GM23338 (cell line): ENCODE measurements at regions not wholly inside any gene's neighbourhood (a gene's known extent, or its start where the extent isn't known, plus 50 kb on each side); places are given as distances from the start of the nearest gene placed in this dataset.

Experiments used
- ATAC-seq: fragments of 200-7000 bp; cut with Tn5 transposase; 3 replicates; pipeline ENCODE4 v1.9.1; 2020
- DNase-seq: peaks from one replicate; pipeline ENCODE4 v3.0.0-alpha.2; 2015; ENCODE audit warnings: low spot score
- H2AFZ ChIP-seq: fragments of 200-600 bp; sonication (generic); 2 replicates; pipeline ENCODE4 v1.8.0; 2016; ENCODE audit warnings: antibody characterized with exemption, mild to moderate bottlenecking, moderate library complexity
- H3F3A ChIP-seq: fragments of 200-600 bp; sonication (generic); replicated peaks from 2 replicates; pipeline ENCODE4 v1.8.0; 2017; ENCODE audit warnings: antibody characterized with exemption, mixed run types, low read depth
- H3K27ac ChIP-seq: fragments of 200-600 bp; sonication (generic); 2 replicates; pipeline ENCODE4 v1.6.1; 2016; ENCODE audit warnings: low read depth
- H3K27me3 ChIP-seq: fragments of 200-600 bp; sonication (generic); 2 replicates; pipeline ENCODE4 v1.8.0; 2016; ENCODE audit warnings: mild to moderate bottlenecking, mixed run types, moderate library complexity; ENCODE audit not compliant: insufficient read depth
- H3K36me3 ChIP-seq: fragments of 200-600 bp; sonication (generic); 2 replicates; pipeline ENCODE4 v1.8.0; 2016; ENCODE audit warnings: mild to moderate bottlenecking; ENCODE audit not compliant: insufficient read depth
- H3K4me1 ChIP-seq: fragments of 200-600 bp; sonication (generic); 2 replicates; pipeline ENCODE4 v1.8.0; 2016; ENCODE audit warnings: mild to moderate bottlenecking, moderate library complexity; ENCODE audit not compliant: insufficient read depth
- H3K4me2 ChIP-seq: fragments of 200-600 bp; sonication (generic); 2 replicates; pipeline ENCODE4 v1.7.1; 2017; ENCODE audit warnings: mixed run types
- H3K4me3 ChIP-seq: fragments of 200-600 bp; sonication (generic); 2 replicates; pipeline ENCODE4 v1.6.1; 2016; ENCODE audit warnings: mixed run types
- H3K79me2 ChIP-seq: fragments of 200-600 bp; sonication (generic); replicated peaks from 2 replicates; pipeline ENCODE4 v1.8.0; 2017; ENCODE audit warnings: mild to moderate bottlenecking; ENCODE audit not compliant: insufficient read depth
- H3K9me2 ChIP-seq: fragments of 200-600 bp; sonication (generic); 2 replicates; pipeline ENCODE4 v1.8.0; 2017; ENCODE audit not compliant: insufficient read depth
- H4K20me1 ChIP-seq: fragments of 200-600 bp; sonication (generic); replicated peaks from 2 replicates; pipeline ENCODE4 v1.8.0; 2017; ENCODE audit warnings: mild to moderate bottlenecking; ENCODE audit not compliant: insufficient read depth
- H3K27ac Mint-ChIP-seq: 2 replicates; pipeline ENCODE4 v1.8.0; 2020; ENCODE audit warnings: inconsistent platforms, mild to moderate bottlenecking, moderate library complexity, mixed read lengths
- H3K27me3 Mint-ChIP-seq: 3 replicates; pipeline ENCODE4 v1.8.0; 2022; ENCODE audit warnings: low read depth, mild to moderate bottlenecking, moderate library complexity, mixed read lengths, inconsistent platforms; ENCODE audit not compliant: insufficient read depth, poor library complexity
- H3K36me3 Mint-ChIP-seq: 3 replicates; pipeline ENCODE4 v1.8.0; 2021; ENCODE audit warnings: low read depth, mild to moderate bottlenecking, inconsistent platforms, moderate library complexity, mixed read lengths
- H3K4me1 Mint-ChIP-seq: 3 replicates; pipeline ENCODE4 v1.8.0; 2020; ENCODE audit warnings: mild to moderate bottlenecking, inconsistent platforms, mixed read lengths
- H3K4me3 Mint-ChIP-seq: 3 replicates; pipeline ENCODE4 v1.8.0; 2021; ENCODE audit warnings: moderate library complexity, mild to moderate bottlenecking, inconsistent platforms, mixed read lengths
- H3K9me3 Mint-ChIP-seq: 3 replicates; pipeline ENCODE4 v1.8.0; 2020; ENCODE audit warnings: moderate library complexity, mild to moderate bottlenecking, inconsistent platforms, mixed read lengths
- CREB1 ChIP-seq: fragments of 250-450 bp; sonication (Bioruptor Pico); IDR thresholded peaks from 2 replicates; pipeline ENCODE4 v1.5.0; 2020; ENCODE audit warnings: low read depth, mild to moderate bottlenecking, moderate library complexity
- ETS1 ChIP-seq: IDR thresholded peaks from 2 replicates; pipeline ENCODE4 v1.6.1; 2016; ENCODE audit warnings: antibody characterized with exemption
- EZH2 ChIP-seq: fragments of 200-600 bp; sonication (generic); IDR thresholded peaks from one replicate; pipeline ENCODE4 v1.8.0; 2017; ENCODE audit warnings: antibody characterized with exemption, mild to moderate bottlenecking, low read depth; ENCODE audit not compliant: unreplicated experiment
- JUNB ChIP-seq: IDR thresholded peaks from one replicate; pipeline ENCODE4 v1.6.1; 2016; ENCODE audit warnings: antibody characterized with exemption; ENCODE audit not compliant: unreplicated experiment
- NANOG ChIP-seq: IDR thresholded peaks from 2 replicates; pipeline ENCODE4 v1.6.1; 2016; ENCODE audit warnings: antibody characterized with exemption, borderline replicate concordance
- ZNF331 ChIP-seq: fragments of 250-450 bp; sonication (Bioruptor Pico); IDR thresholded peaks from 2 replicates; pipeline ENCODE4 v1.5.0; 2020; ENCODE audit warnings: low read depth, mild to moderate bottlenecking, moderate library complexity
- TF ChIP-seq, protein P1 (sequence below), 2 experiments: fragments of 200-600 bp in 1 of 2; sonication (generic) in 1 of 2; conservative IDR thresholded peaks; 2 replicates each; pipeline versions ENCODE4 v1.5.1 to v1.6.1; 2016 to 2017; ENCODE audit warnings: antibody characterized with exemption in 2 of 2, low read depth in 2 of 2, mild to moderate bottlenecking in 2 of 2, moderate library complexity in 1 of 2

DNA sequence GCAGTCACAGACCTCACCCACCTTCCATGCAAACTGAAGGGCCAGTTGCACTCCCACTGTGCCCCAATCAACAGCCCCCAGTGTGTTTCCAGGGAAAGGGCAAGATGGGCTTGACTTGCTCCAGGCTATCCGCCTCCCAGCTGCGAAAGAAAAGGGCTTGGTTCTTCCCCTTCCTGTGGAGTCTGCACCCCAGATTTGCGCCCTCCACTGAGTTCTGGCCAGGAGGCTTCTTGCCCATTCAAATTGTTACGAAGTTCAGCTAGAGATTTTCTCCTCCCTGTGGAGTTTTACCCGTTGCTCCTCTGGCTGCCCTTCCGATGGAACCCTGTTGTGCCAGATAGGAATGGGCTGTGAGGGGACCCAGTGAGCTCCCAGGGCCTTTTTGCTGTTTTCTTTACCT, 1096.9 kb upstream of the ALCAM start:
- no peak overlapping the region for H3K27ac ChIP-seq
- H3K4me1 ChIP-seq, result no peaks in the 10 kb centered on the region
- no peak for TF ChIP-seq ZNF331 (CRISPR knock-in tag)
- no peak overlapping the region for H3K4me3 ChIP-seq
- H3K36me3 Mint-ChIP-seq, result peaks cover 9% of the 10 kb centered on the region
- H2AFZ ChIP-seq, result peak overlapping the region; percentile 90; the same call in 1 of the 2 replicates
- no peaks in the 10 kb centered on the region for H3K27me3 Mint-ChIP-seq
- DNase-seq (no peak), ATAC-seq (no peak)
- H3K9me2 ChIP-seq, result no peaks in the 10 kb centered on the region
- H3K27ac Mint-ChIP-seq, result no peak overlapping the region
- no peak overlapping the region for H3K4me3 Mint-ChIP-seq
- no peaks in the 10 kb centered on the region for H4K20me1 ChIP-seq
- 0 out of 2 replicates have a peak, but pooled peaks cover 4% of the 10 kb centered on the region for H3K36me3 ChIP-seq
- H3K4me1 Mint-ChIP-seq, result no peaks in the 10 kb centered on the region
- peaks cover 10% of the 10 kb centered on the region for H3K9me3 Mint-ChIP-seq
- H3K27me3 ChIP-seq, result no peaks in the 10 kb centered on the region
- H3K4me2 ChIP-seq, result no peak overlapping the region
- no peaks in the 10 kb centered on the region for H3F3A ChIP-seq
- no peaks in the 10 kb centered on the region for H3K79me2 ChIP-seq

DNA sequence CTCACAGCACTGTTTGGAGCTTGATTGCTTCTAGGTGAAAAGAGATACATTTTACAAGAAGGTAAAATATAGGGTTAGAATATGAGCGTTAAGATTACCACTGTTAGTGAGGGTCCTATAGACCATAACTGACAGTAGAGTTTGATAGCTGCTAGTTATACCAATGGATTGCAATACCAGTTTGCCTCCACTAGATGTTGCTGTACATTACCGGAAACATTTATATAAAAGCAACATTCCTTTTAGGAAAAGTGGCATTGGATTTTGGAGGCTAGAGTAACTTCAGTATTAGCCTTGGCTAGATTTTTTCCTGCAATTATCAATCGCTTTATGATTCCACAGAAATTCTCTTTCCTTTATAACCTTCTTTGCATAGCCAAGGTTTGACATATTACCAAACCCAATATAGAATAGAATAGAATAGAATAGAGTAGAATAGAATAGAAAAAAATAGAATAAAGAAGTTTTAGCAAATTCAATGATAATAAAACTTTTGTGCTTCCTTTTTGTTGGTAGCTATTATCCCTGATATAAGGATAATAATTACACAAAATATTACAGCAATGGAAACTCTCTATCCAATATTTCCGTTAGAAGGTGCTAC, 1093.6 kb upstream of the ALCAM start:
- Histone ChIP-seq H4K20me1 (no peaks in the 10 kb centered on the region), H3K4me2 (no peak overlapping the region), H3K4me3 (no peak overlapping the region), H3F3A (no peaks in the 10 kb centered on the region), H2AFZ (no peak overlapping the region), H3K79me2 (no peaks in the 10 kb centered on the region), H3K36me3 (peaks cover 14% of the 10 kb centered on the region), H3K27me3 (no peaks in the 10 kb centered on the region), H3K27ac (no peak overlapping the region), H3K9me2 (no peaks in the 10 kb centered on the region), H3K4me1 (no peaks in the 10 kb centered on the region)
- Mint-ChIP-seq H3K4me3 (no peak overlapping the region), H3K27ac (no peak overlapping the region), H3K4me1 (no peaks in the 10 kb centered on the region), H3K9me3 (peaks cover 38% of the 10 kb centered on the region), H3K36me3 (peaks cover 35% of the 10 kb centered on the region), H3K27me3 (no peaks in the 10 kb centered on the region)
- no peak for ATAC-seq
- DNase-seq, result peak; percentile 74
- TF ChIP-seq CREB1 (CRISPR knock-in tag), result no peak
- TF ChIP-seq, protein P1, sequence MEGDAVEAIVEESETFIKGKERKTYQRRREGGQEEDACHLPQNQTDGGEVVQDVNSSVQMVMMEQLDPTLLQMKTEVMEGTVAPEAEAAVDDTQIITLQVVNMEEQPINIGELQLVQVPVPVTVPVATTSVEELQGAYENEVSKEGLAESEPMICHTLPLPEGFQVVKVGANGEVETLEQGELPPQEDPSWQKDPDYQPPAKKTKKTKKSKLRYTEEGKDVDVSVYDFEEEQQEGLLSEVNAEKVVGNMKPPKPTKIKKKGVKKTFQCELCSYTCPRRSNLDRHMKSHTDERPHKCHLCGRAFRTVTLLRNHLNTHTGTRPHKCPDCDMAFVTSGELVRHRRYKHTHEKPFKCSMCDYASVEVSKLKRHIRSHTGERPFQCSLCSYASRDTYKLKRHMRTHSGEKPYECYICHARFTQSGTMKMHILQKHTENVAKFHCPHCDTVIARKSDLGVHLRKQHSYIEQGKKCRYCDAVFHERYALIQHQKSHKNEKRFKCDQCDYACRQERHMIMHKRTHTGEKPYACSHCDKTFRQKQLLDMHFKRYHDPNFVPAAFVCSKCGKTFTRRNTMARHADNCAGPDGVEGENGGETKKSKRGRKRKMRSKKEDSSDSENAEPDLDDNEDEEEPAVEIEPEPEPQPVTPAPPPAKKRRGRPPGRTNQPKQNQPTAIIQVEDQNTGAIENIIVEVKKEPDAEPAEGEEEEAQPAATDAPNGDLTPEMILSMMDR (conservative IDR thresholded peaks at IDR 0.05; ENCODE audit: low read depth in 2 of 2), result peak; percentile 74 to 84

DNA sequence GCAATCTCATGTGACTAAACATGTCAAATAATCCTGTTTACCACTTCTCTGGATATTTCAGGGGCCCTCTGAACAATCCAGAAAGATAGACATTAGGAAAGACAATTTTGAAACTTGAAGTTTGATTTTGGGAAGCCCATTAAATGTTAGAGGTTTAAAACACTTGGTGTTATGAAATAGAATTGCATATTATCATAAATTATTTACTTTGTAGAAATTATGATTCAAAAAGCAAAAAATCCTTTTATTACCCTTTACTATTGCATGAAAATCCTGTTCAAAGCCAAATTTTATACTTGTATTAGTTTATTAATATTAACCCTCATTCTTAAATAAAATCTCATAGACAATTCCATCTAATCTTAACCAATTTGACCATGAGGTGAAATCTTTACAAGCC, 1091.5 kb upstream of the ALCAM start:
- no peaks in the 10 kb centered on the region for H3K27me3 Mint-ChIP-seq
- H3F3A ChIP-seq, result no peaks in the 10 kb centered on the region
- H3K79me2 ChIP-seq, result no peaks in the 10 kb centered on the region
- H3K4me1 Mint-ChIP-seq, result no peaks in the 10 kb centered on the region
- no peak for ATAC-seq
- H3K36me3 Mint-ChIP-seq, result peaks cover 48% of the 10 kb centered on the region
- peaks cover 53% of the 10 kb centered on the region for H3K9me3 Mint-ChIP-seq
- no peak overlapping the region for H3K4me3 ChIP-seq
- H3K9me2 ChIP-seq, result no peaks in the 10 kb centered on the region
- H3K4me2 ChIP-seq, result no peak overlapping the region
- H3K36me3 ChIP-seq, result peaks cover 14% of the 10 kb centered on the region
- no peaks in the 10 kb centered on the region for H3K4me1 ChIP-seq
- no peak overlapping the region for H2AFZ ChIP-seq
- H4K20me1 ChIP-seq, result no peaks in the 10 kb centered on the region
- no peak overlapping the region for H3K27ac ChIP-seq
- no peak overlapping the region for H3K27ac Mint-ChIP-seq
- no peak overlapping the region for H3K4me3 Mint-ChIP-seq
- DNase-seq, result no peak
- H3K27me3 ChIP-seq, result no peaks in the 10 kb centered on the region
- TF ChIP-seq JUNB (no peak), ZNF331 (CRISPR knock-in tag) (no peak), ETS1 (no peak), CREB1 (CRISPR knock-in tag) (no peak), EZH2 (no peak), NANOG (no peak)
